A549 (cell line): ENCODE measurements at regions not wholly inside any gene's neighbourhood (a gene's known extent, or its start where the extent isn't known, plus 50 kb on each side); places are given as distances from the start of the nearest gene placed in this dataset.
"Not testable (repeated sequence)": the region's sequence is repeated elsewhere in the genome, so short reads cannot be mapped to it uniquely, and the experiment has no call there.

Source experiments
- POLR2A ChIP-seq: IDR thresholded peaks from 2 replicates; pipeline ENCODE4 v1.6.1; 2012; ENCODE audit warnings: mild to moderate bottlenecking, low read length
- TF ChIP-seq, protein P1 (sequence below): fragments of >200 bp; sonication (Bioruptor Twin); formaldehyde crosslinking; IDR thresholded peaks from 3 replicates; pipeline ENCODE4 v1.5.1; 2016

DNA sequence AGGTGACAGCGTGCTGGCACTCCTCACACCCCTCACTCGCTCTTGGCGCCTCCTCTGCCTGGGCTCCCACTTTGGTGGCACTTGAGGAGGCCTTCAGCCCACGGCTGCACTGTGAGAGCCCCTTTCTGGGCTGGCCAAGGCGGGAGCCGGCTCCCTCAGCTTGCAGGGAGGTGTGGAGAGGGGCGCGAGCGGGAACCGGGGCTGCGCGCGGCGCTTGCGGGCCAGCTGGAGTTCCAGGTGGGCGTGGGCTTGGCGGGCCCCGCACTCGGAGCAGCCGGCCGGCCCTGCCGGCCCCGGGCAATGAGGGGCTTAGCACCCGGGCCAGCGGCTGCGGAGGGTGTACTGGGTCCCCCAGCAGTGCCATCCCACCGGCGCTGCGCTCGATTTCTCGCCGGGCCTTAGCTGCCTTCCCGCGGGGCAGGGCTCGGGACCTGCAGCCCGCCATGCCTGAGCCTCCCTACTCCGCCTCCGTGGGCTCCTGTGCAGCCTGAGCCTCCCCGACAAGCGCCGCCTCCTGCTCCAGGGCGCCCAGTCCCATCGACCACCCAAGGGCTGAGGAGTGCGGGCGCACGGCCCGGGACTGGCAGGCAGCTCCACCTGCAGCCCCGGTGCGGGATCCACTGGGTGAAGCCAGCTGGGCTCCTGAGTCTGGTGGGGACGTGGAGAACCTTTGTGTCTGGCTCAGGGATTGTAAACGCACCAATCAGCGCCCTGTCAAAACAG lies 247.7 kb upstream of the SLIT2 start:
- TF ChIP-seq, protein P1, sequence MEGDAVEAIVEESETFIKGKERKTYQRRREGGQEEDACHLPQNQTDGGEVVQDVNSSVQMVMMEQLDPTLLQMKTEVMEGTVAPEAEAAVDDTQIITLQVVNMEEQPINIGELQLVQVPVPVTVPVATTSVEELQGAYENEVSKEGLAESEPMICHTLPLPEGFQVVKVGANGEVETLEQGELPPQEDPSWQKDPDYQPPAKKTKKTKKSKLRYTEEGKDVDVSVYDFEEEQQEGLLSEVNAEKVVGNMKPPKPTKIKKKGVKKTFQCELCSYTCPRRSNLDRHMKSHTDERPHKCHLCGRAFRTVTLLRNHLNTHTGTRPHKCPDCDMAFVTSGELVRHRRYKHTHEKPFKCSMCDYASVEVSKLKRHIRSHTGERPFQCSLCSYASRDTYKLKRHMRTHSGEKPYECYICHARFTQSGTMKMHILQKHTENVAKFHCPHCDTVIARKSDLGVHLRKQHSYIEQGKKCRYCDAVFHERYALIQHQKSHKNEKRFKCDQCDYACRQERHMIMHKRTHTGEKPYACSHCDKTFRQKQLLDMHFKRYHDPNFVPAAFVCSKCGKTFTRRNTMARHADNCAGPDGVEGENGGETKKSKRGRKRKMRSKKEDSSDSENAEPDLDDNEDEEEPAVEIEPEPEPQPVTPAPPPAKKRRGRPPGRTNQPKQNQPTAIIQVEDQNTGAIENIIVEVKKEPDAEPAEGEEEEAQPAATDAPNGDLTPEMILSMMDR: not testable (repeated sequence)
- not testable (repeated sequence) for TF ChIP-seq POLR2A
